DMS114 treated with DMSO at 0.1 percent for 48 hours (cell line): ENCODE measurements at regions not wholly inside any gene's neighbourhood (a gene's known extent, or its start where the extent isn't known, plus 50 kb on each side); places are given as distances from the start of the nearest gene placed in this dataset.

Experiments used
- DNase-seq: peaks from one replicate; lab custom pipeline; 2025; ENCODE audit not compliant: unreplicated experiment; lab: John Stamatoyannopoulos, UW

DNA sequence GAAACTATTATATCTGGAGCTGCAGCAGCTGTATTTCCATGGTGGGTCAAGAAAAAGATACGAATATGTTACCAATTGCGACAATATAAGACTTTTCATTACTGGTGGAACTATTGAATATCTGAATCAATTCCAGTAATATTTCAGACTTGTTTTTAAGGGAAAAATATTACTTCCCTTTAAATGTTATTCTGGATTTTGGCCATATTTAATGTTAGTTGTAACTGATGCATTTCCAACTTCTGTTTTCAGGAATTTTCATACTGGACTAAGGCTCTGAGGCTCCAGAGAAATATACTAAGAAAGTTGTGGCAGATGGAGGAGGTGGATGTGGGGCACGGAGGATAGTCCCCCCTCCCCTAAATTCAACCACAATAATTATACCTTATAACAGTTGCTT is 555.2 kb upstream of the SETBP1 start:
- DNase-seq = no peak

GRCh38 chr18:44126598-44126997 is 554.1 kb upstream of the SETBP1 start:
- DNase-seq = no peak

- DNase-seq = no peak
Measured at GRCh38 chr18:44128365-44128764, 552.3 kb upstream of the SETBP1 start.

- peak; percentile 10 for DNase-seq
Measured at GRCh38 chr18:44130376-44130942, 550.2 kb upstream of the SETBP1 start.

- DNase-seq = no peak
Measured at GRCh38 chr18:44133483-44133882, 547.2 kb upstream of the SETBP1 start.

DNA sequence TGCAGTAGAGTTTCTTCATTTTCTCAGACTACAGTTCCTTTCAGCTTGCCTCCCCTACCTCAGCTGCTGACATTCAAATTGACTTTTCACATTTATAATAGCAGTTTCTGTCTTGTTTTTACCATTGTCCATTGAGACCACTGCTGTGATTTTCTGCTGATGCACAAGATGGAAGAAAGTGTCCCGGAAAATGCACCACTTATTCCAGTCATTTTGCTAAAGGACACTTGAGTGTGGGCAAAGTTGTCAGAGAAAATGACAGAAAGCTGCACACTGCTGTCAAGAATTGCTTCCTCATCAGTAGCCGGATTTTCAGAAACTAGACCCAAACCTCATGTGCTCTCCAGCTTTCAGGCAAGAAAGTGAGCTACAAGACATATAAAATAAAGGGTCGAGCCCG is 546.2 kb upstream of the SETBP1 start:
- no peak for DNase-seq

DNA sequence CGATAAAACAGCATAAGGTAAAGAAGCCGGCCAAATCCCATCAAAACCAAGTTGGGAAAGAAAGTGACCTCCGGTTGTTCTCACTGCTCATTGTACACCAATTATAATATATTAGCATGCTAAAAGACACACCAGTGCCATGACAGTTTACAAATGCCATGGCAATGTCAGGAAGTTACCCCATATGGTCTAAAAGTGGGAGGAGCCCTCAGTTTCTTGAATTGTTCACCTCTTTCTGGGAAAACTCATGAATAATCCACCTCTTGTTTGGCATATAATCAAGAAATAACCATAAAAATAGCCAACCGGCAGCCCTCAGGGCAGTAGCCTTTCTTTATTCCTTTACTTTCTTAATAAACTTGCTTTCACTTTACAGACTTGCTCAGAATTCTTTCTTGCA is 544.9 kb upstream of the SETBP1 start:
- no peak for DNase-seq

- DNase-seq = no peak
Measured at GRCh38 chr18:44136326-44136725, 544.4 kb upstream of the SETBP1 start.

DNA sequence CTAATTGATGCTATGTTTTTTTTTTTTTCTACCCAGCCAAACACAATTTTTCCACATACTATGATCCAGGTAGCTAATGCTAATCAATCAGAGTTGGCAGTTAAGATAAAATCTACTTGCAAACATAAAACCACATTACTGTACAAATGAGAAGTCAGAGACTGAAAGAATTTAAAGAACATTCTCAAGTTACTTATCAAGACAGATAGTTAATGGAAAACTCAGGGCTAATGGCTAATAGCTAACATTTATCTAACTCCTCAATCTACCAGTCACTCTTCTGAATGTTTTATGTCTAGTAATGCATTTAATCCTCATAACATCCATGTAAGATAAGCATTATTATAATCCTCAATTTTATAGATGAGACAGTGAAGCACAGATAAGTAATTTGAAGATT is 537.6 kb upstream of the SETBP1 start:
- no peak for DNase-seq

- DNase-seq = no peak
Measured at GRCh38 chr18:44149706-44150105, 531.0 kb upstream of the SETBP1 start.

GRCh38 chr18:44153981-44154380 is 526.7 kb upstream of the SETBP1 start:
- no peak for DNase-seq

GRCh38 chr18:44156126-44156525 is 524.6 kb upstream of the SETBP1 start:
- no peak for DNase-seq

DNA sequence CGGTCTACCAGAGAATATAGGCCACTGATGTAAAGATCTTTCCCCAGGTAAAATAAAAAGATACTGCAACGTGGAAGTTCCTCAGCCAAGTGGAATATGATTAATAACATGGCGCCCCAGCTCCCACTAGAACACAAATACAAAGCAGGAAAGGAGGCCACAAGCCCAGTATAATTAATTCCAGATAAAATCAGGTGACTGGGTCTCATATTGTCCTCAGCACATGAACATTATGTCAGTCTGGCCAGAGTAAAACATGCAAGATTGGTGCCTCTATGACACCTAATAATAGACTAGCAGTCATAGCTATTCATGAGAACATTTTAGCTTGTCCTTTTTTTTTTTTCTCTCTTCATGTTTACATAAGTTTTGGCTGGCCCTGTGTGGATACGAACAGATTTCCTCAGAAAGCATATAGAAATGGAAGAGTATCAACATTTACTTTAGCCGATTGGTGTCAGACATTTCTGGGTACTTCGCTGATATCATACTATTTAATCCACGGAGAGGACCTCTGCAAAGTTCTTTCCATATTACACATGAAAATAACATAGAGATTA is 523.8 kb upstream of the SETBP1 start:
- no peak for DNase-seq

DNA sequence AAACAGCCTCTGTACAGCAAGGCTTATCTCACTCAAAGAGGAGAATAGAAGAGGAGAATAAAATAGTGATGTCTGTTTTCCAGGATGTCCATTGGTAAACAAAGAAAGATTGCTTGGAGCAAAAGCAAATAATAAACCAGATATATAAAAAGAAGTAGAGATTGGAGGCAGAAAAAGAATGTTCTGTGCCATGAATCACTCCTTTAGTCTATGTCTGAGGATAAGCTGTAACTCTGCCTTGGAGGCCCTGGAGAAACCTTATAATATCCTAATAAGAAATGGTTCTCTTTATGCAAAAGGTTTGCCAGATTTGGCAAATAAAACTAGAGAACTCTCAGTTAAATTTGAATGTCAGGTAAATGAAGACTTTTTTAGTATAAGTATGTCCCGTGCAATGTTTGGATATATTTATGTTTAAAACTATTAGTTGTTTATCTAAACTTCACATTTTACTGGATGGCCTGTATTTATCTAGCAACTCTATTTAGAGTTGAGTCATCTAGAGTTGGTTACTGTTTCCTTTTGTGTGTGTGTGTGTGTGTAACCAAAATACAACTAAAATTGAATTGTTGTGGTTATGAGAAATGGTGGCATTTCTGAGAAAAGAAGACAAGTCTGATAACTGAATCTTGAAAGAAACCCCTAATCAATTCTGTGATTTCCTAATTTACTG is 510.3 kb upstream of the SETBP1 start:
- no peak for DNase-seq

DNA sequence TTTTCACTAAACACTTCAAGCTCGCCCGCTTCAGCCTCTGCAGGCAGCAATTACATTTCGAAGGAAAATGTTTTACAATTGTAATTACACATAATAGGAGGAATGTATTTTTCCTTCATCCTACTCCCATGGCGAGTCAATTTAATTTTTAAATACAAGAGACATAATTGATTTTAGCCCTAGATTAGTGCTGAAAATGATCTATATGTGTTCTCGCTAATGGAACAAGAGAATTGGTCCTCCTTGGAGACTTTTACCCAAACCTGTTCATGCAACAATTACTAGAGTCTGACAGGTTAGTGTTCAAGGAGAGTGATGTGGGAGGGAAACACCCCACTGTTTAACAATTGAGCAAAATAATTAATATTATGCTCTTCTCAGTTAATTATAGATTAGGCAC is 509.4 kb upstream of the SETBP1 start:
- no peak for DNase-seq

DNA sequence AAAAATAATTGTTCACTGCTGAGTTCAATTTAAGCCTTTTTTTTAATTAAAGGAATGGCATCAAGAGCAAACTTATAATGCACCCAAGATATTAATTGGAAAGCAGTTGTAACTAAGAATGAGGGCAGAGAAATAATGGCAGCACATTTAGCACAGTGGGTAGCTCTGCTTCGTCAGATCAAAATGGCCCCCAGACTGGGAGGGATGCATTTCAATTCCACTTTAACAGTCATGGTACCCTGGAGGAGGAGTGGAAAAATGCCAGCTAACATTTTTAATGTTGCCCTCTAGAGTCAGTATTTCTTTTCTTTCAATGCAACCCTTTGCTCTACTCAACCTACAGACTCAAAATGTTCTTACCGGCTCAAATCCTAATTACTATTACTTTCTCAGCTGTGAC is 504.8 kb upstream of the SETBP1 start:
- no peak for DNase-seq

DNA sequence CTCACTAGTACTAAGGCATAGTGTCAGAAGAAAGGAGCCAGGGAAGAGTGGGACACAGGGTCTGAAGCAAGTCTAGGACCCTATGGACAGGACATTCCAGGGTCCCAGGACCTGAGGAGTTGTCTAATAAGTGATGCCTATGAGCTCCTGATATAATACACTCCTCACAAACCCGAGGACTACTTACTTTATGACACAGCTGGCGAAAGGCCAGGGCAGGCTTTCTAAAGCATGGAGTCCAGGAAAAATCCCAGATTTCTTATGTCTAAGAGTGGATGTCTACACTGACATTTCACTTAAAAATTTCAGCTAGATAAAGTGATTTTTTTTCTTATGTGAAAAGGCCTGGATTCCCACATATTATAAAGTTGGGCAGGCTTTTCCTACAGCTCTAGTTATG is 502.2 kb upstream of the SETBP1 start:
- DNase-seq = no peak

DNA sequence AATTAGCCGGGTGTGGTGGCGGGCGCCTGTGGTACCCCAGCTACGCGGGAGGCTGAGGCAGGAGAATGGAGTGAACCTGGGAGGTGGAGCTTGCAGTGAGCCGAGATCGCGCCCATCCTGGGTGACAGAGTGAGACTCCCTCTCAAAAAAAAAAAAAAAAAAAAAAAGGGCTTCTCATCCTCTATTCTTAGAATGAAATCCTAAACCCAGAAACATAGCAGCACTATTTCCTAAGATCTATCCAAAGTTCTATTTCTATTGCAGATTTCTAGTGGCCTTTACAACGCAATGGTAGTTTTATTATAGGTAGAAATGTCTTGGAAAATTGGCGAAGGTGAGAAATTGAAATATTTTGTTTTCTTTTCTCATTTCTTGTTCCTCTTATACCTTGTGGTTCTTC is 501.0 kb upstream of the SETBP1 start:
- no peak for DNase-seq

GRCh38 chr18:44180683-44181082 is 500.0 kb upstream of the SETBP1 start:
- no peak for DNase-seq

- DNase-seq = no peak
Measured at GRCh38 chr18:44181951-44182747, 498.5 kb upstream of the SETBP1 start.

DNA sequence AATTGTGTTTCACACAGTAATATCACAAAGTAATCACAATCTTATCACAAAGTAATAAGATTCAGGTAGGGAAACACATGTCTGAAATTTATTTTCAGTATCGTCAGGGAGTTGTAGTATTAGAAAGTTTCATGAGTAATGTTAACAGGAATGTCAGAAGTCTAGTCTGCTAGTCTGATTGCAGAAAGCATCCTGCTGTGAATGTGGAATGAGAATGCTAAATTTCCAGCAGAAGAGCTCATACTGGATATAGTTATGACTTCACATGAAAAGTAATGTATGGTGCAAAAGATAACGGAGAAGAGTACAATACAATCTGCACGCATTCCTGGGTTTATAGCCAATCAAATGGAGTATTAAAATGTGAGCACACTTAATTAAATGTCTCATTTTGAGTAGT is 494.7 kb upstream of the SETBP1 start:
- DNase-seq = no peak

DNA sequence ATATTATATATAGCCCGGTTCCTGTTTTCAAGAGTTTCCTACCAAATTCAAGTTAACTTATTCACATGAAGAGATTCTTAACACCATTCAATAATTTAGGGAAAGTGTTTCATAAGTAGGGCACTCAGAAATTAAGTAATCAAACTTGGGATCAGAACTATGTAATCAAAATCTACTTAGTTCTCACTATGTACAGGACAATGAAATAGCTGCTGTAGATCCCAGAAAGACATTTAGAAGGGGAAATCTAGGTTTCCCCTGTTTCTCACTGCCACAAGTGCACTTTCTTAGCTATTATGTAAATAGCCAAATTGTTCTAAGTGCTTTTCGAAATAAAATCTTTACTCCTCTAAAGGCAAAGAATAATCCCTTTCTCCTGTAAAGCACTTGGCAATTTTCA is 493.6 kb upstream of the SETBP1 start:
- DNase-seq = no peak
